ENCODE measurements at regions not wholly inside any gene's neighbourhood (a gene's known extent, or its start where the extent isn't known, plus 50 kb on each side); places are given as distances from the start of the nearest gene placed in this dataset.

GRCh38 chr16:51085271-51085670 is 65.8 kb downstream of the SALL1 start:
- DNase-seq, result no peak

- DNase-seq, result no peak
Measured at GRCh38 chr16:51084074-51084928, 66.8 kb downstream of the SALL1 start.

GRCh38 chr16:51072591-51072990 is 78.5 kb downstream of the SALL1 start:
- DNase-seq, result no peak

GRCh38 chr16:51071326-51071725 is 79.7 kb downstream of the SALL1 start:
- no peak for DNase-seq

- no peak for DNase-seq
Measured at GRCh38 chr16:51067352-51067751, 83.7 kb downstream of the SALL1 start.

- no peak for DNase-seq
Measured at GRCh38 chr16:51062039-51062438, 89.0 kb downstream of the SALL1 start.

- DNase-seq, result no peak
Measured at GRCh38 chr16:51061328-51061727, 89.7 kb downstream of the SALL1 start.

GRCh38 chr16:51057969-51058337 is 93.1 kb downstream of the SALL1 start:
- no peak for DNase-seq

- no peak for DNase-seq
Measured at GRCh38 chr16:51057102-51057793, 93.8 kb downstream of the SALL1 start.

- DNase-seq, result no peak
Measured at GRCh38 chr16:51056331-51056730, 94.7 kb downstream of the SALL1 start.

GRCh38 chr16:51055434-51055833 is 95.6 kb downstream of the SALL1 start:
- no peak for DNase-seq

GRCh38 chr16:51053775-51054174 is 97.3 kb downstream of the SALL1 start:
- DNase-seq, result no peak

GRCh38 chr16:51051671-51052070 is 99.4 kb downstream of the SALL1 start:
- no peak for DNase-seq

GRCh38 chr16:51050377-51050706 is 100.7 kb downstream of the SALL1 start:
- DNase-seq, result no peak

- DNase-seq, result no peak
Measured at GRCh38 chr16:51049678-51050376, 101.2 kb downstream of the SALL1 start.

- DNase-seq, result no peak
Measured at GRCh38 chr16:51049276-51049675, 101.8 kb downstream of the SALL1 start.

GRCh38 chr16:51048544-51048943 is 102.5 kb downstream of the SALL1 start:
- no peak for DNase-seq

GRCh38 chr16:51045794-51046193 is 105.3 kb downstream of the SALL1 start:
- no peak for DNase-seq

- no peak for DNase-seq
Measured at GRCh38 chr16:51045186-51045585, 105.9 kb downstream of the SALL1 start.

- no peak for DNase-seq
Measured at GRCh38 chr16:51041546-51041945, 109.5 kb downstream of the SALL1 start.

GRCh38 chr16:51040637-51041036 is 110.4 kb downstream of the SALL1 start:
- no peak for DNase-seq

GRCh38 chr16:51039638-51040331 is 111.3 kb downstream of the SALL1 start:
- DNase-seq, result no peak

GRCh38 chr16:51035711-51036110 is 115.4 kb downstream of the SALL1 start:
- DNase-seq, result no peak
